DMS53 treated with DMSO at 0.1 percent for 48 hours (cell line): ENCODE measurements at regions not wholly inside any gene's neighbourhood (a gene's known extent, or its start where the extent isn't known, plus 50 kb on each side); places are given as distances from the start of the nearest gene placed in this dataset.
"Not testable (repeated sequence)": the region's sequence is repeated elsewhere in the genome, so short reads cannot be mapped to it uniquely, and the experiment has no call there.

ENCODE experiments used
- DNase-seq: peaks from one replicate; lab custom pipeline; 2025; ENCODE audit not compliant: unreplicated experiment; lab: John Stamatoyannopoulos, UW

DNA sequence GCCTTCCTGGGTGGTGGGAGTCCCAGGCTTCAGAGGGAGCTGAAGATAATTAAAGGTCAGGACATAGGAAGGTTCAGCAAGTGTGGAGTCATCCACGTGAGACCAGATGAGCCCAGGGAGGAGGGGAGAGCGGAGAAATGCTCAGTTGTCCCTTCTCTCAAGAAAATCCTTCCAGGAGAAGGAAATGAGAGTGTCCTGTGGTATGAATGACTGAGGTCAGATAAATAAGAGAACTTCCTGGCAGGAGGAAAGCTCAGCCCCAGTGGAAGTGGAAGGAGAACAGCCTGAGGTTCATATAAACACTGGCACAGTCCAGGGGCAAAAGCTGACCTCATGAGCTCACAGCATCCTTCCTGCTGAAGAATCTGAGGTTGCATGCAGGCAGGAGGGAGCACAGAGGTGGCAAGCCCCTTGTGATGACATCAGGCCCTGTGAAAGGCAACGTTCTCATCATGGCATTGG lies 97.6 kb downstream of the NAV1 start:
- DNase-seq, result no peak

DNA sequence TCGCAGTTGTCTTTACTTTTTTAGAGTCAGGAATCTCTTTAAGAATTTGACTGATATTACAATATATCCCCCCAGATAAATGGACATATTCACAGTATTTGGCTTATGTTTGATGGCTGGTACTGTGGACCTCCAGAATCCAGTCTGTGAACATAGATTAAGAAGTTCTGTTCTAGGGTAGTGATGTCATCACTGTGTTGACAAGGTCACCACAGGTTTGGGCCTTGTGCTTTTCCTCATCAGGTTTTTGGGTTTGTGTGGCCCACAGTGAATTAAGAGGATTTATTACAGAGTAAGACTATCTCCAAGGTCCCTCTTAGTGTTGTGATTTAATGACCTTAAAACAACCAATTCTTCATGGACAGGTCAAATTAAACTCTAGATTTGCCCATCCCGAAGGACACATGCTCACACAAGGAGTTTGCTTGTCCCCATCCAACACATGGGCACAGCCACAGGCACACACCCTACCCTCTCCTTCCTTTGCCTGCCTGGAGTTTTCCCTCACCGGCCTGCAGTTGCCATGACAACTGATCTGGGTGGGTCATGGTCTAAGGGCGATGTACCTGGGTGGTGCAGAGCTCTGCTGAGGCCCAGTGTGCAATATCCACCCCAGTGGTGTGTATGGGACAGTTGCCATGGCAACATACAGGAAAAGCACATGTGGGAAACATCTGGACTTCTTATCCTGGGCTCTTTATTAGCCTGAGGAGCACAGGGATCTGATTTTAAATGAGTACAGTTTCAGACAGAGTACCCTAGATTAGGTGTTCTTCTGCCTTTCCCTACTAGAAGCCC lies 98.6 kb downstream of the NAV1 start:
- DNase-seq, result no peak

DNA sequence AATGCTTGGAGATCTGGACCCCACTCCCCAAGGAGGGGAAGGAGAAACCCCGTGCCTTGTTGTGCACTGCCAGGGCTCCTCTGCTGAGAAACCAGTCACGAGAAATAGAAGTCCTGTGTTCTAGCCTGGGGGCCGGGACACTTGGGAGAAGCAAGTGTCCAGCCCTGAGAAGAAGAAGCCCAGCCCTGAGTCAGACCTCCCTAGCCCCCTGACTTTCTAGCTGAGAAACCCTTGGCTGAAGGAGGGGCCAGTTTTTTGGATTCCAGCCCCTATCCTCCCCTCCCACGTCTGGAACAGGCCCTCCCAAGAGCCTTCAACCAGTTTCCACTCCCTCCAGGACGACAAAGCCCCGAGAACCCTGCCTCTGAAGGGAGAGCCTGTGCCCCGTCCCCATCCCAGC lies 100.5 kb downstream of the NAV1 start:
- no peak for DNase-seq

DNA sequence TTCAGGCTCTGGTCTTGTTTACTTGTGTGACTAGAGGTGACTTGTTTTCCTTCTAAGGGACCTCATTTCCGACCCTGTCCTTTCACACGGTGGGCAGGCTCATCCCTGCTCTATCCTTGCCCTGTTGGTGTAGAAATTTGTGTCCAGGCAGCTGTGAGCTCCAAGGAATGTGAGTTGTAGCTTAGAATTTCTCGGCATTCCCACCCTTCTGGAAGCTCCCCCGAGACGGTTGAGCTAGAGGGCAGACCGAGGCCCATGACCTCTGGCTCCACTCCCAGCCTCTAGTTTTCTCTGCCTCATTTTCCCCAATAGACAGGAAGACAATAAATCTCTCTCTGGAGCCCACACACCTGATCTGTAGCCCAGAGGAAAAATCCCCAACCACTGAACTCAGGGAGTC lies 100.9 kb downstream of the NAV1 start:
- DNase-seq, result no peak

DNA sequence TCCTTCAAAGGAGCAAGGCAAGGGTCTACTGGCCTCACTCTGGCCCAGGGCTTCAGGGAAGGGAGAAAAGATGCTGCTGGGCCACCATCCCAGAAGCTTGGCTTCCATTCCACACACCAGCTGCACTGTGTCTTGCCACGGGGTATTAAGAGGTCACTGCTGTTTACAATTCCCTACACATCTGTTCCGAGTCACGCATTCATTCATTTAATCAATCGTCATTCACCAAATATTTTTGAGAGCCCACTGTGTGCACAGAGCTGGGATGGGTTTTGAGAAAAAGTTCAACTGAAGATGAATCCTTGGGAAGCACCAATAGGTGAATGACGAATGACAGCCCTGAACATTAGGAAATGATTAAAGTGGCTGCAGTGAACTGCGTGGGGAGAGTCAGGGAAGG lies 101.7 kb downstream of the NAV1 start:
- DNase-seq, result no peak

DNA sequence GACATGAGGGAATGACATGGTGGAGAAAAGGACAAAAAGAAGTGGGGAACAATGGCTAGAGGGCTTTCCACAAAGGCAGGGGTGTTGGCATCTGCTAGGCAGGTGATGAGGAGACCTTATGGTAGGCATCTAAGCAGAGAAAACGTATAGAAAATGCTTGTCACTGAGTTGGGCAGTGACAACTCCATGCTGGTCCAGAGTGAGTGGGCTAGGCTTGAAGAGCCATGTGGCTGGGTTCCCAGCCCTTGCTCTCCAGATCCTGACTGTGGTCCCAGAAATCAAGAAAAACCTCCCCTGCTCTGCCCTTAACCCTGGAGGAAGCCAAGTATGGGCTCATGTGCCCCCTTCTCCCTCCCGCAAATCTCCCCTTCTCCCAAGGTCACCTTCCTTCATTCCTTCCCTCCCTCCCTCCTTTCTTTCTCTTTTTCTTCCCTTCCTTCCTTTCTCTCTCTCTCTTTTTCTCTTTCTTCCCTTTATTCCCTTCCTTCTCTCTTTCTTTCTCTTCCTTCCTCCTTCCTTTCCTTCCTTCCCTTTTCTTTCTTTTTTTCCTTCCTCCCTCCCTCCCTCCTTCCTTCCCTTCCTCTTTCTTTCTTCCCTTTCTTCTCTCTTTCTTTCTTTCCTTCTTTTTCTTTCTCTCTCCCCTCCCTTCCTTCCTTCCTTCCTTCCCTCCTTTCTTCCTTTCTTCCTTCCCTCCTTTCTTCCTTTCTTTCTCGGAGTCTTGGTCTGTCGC lies 102.8 kb downstream of the NAV1 start:
- DNase-seq, result no peak

DNA sequence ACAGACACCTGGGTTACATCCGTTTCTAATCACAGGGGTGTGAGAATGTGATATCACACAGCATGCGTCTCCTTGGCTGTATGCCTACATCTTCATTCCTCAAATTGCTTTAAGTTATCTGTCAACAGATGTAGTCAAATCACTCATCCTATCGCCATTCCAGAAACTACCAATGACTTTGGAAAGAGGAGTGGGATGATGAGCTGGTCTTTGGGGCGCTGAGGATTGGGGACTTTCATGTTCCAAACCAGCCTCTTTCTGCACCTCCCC lies 104.8 kb downstream of the NAV1 start:
- DNase-seq, result no peak

DNA sequence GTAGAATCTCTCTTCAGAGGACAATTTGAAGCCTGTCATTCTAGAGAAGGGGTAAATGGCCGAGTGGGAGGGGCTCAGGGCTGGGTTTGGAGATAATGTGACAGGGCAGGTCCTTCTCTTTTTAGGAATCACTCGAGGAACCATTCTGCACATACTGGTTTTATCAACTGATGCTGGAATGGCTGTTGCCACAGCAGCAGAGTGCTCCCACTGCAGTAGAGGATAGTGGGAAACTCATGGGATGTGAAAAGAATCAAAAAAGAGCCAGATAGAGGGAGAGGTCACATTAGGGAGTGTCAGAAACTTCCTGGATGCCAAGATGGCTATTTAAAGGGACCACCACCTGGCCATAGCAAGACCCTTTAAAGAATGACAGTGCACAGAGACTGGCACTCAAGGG lies 105.3 kb downstream of the NAV1 start:
- DNase-seq, result no peak

DNA sequence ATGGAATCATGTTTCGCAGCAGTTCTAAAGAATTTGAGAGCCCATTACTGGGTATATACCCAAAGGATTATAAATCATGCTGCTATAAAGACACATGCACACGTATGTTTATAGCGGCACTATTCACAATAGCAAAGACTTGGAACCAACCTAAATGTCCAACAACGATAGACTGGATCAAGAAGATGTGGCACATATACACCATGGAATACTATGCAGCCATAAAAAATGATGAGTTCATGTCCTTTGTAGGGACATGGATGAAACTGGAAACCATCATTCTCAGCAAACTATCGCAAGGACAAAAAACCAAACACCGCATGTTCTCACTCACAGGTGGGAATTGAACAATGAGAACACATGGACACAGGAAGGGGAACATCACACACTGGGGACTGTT lies 106.1 kb downstream of the NAV1 start:
- DNase-seq, result not testable (repeated sequence)

DNA sequence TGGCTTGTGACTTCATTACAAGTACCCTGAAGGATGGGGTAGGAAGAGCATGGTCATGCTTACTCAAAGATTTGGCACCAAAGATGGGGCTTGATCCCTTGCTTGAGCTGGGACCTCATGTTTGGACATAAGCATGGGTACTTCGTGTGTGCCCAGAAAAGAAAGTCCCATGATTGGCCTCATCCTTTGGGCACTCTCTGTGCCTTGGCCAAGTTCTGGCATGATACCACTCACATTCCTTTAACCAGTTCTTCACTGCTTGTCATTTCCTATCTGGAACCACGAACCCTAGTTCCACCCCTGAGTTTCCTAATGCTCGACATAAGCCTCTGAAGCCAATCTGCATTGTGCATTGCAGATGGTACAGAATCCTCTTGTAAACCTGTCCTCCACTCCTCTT lies 107.0 kb downstream of the NAV1 start:
- DNase-seq, result no peak

DNA sequence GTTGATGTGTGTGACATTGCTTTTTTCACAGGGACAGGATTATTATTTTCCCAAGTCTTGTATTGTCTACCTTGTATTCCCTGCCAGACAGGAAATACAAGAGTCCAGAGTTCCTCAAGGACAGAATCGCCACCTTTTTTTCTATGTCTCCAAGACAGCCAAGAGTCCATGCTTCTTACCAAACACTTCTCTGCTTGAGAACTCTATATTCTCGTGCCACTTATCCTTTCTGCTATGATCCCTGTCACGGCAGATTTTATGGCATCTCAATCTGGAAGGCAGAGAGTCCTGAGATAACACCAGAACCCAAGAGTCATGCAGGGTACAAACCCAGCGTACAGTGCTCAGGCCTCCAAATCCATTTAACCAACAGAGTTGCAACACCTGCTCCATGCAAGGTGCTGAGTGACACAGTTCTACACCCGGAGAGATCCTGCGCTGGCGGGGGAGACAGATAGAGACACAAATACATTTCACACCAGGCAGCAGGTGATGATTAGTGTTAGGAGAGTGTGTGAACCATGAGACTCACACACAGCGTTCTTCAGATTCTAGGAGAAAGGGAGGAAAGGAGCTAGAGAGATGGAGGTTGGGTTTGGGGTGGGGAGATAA lies 107.6 kb downstream of the NAV1 start:
- DNase-seq, result no peak

DNA sequence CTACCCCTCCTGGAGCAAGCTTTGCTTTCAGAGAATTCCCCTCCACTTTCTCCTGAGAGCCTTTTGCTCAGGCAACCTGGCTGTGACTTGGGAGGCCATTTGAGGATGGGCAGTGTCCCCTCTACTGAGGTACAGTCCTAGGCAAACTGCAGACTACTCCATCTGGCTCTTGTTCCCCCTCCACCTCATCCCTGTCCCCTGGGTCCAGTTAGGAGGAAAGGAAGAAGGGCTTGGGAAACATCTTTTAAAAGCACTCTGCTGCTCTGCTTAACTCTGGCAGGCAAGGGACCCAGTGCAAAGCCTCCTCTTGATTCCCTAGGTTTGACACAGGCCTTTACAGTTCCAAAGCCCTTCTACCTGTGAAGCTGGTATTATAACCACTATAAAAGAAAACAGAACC lies 108.2 kb downstream of the NAV1 start:
- no peak for DNase-seq

DNA sequence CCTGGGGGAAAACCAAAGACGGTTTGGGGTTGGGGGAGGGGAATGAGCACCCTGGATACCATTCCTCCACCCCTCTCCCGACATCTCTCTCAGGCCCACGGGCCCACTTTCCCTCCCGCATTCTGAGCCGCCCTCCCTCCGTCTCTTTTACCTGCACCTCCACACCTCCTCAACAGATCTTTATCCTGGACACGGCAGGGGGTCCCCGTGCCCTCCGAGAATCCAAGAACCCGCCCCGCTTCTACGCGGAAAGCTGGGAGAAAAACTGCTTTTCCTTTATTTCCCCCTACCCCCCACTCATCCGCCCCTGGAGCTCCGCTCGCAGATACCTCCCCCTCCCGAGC lies 108.8 kb downstream of the NAV1 start:
- no peak for DNase-seq

DNA sequence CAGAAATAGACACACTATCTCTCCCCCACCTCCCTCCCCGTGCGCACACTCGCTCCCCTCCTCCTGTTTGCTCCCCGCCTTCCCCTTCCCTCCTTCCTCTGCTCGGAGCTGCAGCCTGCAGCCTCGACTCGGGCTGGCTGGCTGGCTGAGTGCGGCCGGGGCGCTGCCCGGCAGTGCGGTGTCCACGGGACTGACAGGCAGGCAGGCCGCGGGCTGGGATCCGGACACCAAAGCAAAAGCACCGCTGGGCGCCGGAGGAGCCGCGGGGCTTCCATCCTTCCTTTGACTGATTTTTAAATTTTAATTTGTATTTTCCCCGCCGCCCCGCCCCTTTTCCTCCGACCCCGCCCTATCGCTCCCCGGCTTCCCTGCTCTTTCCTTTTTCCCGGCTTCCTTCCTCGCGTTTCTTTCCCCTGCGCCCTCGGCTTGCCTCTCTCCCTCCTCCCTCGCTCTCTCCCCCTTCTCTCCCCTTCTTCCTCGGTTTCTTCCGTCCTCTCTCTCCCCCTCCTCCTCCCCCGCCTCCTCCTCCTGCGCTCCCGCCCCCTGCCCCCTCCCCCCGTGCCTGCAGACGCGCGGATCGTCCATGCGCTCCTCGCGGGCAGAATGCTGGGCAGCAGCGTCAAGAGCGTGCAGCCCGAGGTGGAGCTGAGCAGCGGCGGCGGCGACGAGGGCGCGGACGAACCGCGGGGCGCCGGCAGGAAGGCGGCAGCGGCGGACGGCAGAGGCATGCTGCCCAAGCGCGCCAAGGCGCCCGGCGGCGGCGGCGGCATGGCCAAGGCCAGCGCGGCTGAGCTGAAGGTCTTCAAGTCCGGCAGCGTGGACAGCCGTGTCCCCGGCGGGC lies 109.4 kb downstream of the NAV1 start:
- peak; percentile 42 for DNase-seq

DNA sequence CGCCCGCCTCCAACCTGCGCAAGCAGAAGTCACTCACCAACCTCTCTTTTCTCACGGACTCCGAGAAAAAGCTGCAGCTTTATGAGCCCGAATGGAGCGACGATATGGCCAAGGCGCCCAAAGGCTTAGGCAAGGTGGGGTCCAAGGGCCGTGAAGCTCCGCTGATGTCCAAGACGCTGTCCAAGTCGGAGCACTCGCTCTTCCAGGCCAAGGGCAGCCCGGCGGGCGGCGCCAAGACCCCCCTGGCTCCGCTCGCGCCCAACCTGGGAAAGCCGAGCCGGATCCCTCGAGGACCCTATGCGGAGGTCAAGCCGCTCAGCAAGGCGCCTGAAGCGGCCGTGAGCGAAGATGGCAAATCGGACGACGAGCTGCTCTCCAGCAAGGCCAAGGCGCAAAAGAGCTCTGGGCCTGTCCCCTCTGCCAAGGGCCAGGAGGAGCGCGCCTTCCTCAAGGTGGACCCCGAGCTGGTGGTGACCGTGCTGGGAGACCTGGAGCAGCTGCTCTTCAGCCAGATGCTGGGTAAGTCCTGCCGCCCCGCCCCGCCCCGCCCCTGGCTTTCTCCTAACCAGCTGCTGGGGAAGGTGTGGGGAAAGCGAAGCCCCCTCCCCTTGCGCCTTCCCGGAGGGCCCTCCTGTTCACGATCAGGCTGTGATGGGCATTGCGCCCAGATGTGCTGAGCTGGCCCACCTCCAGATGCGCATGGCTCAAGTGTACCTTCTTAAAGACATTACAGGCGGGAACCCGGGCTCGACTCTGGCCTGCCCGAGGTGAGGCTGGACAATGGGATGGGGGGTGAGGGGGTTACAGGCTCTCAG lies 110.2 kb downstream of the NAV1 start:
- peak; percentile 42 for DNase-seq

DNA sequence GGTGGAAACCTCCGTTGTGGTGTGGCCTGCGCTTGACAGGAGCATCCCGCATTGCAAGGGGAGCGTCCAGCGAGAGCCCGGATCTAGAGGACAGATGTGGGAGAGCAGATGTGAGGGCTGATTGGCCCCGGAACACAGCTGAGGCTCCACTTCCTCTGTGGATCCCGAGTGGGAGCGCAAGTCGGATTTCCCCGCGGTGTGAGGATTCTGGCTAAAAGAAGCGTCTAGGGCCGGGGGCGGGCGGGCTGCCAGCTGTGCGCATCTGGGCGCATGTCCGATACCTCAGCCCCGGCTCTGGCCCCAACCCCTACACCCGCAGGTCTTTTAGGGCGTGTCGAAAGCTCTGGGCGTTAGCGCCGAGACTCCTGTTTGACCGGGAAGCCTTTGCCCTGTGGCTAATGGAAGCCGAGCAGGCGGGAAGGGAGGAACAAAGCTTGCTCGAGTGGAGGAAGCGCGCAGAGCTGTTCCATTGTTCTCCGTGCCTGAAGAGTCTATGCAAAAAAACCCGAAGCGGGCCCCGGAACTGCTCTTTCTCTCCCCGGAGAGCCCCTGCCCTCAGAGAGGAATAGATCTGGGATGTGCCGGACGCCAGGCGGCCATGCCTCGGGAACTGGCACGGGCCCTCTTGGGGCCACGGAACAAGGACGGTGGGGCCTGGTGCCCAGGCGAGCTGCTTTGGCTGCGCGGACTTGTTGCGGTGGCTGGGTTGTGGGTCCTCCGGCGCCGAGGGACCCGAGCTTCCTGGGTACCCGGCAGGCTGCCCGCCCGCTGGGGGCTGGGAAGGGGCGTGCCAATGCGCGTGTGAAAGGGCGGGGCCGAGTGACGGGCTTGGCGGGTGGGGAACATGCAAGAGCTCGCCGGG lies 111.1 kb downstream of the NAV1 start:
- peak; percentile 74 for DNase-seq

DNA sequence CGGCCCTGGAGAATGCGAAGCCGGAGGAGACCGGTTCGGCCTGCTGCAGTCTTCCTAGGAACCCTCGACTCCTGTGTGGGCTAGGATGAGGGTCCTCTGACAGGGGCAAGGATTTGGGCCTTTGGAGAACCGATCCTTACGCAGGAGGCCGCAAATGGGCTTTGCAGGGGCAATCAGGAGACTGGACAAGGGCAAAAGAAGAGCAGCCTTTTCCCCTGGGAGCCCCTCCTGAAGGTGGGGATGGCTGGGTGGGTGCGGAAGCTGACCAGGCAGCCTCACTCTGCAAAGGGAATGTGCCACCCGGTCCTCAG lies 111.7 kb downstream of the NAV1 start:
- no peak for DNase-seq

DNA sequence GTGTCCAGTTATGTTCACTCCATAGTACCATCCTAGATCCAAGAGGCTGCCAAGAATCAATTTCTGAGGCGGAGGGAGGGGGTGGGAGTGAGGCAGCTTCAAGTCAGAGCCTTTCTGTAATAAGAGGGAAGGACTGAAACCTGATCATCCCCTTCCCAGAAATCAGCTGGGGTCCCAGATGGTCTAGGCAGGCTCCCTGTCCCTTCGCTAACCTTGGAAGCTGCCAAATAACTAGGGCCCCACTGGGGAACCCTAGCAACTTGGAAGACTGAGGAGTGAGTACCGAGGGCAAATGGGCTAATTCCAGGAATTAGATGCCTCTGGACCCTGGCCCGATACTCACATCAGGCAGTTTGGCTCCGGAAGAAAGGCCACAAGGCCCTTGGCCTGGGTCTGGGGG lies 113.3 kb downstream of the NAV1 start:
- DNase-seq, result no peak

DNA sequence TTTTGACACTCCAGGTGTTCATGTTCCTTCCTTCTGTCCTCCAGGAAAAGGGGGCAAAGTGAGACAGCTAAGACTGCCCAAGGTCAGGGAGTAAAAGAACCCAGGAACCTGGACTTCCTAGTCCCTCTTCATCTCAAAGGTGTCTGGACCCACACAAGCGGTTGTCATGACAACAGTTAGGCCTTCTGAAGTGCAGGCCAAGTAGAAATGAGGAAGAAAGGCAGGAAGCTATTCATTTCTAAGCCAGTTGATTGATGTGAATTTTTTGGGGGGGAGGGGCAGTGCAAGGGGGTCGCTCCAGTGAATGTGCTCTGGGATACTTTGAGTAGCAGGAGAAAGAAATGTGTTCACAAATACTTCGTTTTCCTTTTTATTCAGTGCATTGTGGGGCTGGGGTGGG lies 114.3 kb downstream of the NAV1 start:
- no peak for DNase-seq

DNA sequence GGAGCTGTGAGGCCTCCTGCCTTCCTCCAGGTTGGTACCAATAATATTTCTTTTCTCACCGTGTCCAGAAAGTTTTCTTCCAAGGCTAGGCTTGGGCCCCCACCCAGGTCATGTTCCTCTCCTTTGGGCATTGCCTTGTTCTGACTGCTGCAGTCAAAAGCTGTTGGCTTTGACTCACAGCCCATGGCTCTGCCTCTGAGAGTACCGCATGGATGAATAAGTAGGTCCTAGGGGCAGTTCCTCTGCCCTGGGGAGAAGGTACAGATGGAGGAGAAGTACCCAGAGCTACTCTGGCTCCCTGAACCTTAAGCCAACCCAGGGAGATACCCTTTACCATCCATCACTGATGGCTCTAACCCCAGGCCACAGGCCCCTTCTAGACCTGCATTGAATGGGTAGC lies 115.0 kb downstream of the NAV1 start:
- no peak for DNase-seq
